ENCODE measurements at regions not wholly inside any gene's neighbourhood (a gene's known extent, or its start where the extent isn't known, plus 50 kb on each side); places are given as distances from the start of the nearest gene placed in this dataset.

DNA sequence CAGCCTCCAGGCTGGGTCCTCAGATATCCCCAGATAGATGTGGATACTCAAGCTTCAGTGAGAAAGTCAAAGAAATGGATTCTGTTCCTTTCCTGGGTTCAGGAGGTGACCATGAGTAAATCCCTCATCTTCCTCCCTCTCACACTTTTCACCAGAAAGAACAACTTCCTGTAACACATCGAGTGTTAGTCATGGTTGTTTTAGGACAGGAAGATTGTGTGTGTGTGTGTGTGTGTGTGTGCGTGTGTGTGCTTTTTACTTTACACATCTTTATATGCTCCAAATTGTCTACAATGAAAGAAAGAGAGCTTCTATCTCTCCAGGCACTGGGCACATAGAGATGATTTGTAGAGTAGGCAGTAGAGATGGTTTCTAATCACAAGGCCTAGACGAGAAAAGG, 139.9 kb downstream of the TBXT start:
- TF ChIP-seq, protein P1, sequence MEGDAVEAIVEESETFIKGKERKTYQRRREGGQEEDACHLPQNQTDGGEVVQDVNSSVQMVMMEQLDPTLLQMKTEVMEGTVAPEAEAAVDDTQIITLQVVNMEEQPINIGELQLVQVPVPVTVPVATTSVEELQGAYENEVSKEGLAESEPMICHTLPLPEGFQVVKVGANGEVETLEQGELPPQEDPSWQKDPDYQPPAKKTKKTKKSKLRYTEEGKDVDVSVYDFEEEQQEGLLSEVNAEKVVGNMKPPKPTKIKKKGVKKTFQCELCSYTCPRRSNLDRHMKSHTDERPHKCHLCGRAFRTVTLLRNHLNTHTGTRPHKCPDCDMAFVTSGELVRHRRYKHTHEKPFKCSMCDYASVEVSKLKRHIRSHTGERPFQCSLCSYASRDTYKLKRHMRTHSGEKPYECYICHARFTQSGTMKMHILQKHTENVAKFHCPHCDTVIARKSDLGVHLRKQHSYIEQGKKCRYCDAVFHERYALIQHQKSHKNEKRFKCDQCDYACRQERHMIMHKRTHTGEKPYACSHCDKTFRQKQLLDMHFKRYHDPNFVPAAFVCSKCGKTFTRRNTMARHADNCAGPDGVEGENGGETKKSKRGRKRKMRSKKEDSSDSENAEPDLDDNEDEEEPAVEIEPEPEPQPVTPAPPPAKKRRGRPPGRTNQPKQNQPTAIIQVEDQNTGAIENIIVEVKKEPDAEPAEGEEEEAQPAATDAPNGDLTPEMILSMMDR (IDR thresholded peaks at IDR 0.05; ENCODE audit: insufficient read depth, low read depth, low read length), result no peak
- no peak for DNase-seq (ENCODE audit: low read depth)

DNA sequence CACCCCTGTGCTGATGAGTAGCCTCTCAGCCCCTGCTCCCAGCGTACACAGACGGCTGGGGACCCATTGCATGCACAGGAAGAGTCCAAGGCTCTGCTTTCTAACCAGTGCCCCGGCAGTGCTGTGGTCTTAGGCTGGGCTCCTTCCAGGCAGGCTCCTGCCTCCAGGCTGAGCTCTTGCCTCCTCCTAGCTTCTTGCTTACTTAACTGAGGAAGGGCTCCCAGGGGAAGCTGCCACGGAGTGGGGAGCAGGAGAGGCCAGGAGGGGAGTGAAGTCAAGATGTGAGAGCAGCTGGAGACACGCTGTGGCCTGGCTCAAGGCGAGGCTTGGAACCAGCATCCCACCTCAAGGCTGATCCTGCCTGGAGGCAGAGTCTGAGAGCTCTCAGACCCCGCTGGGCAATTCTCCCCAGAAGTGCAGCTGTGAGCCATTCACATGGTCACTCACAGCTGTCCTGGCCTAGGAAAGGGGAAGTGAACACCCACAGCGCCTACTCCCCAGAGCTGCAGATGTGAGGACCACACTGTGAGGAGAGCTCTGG, 141.0 kb downstream of the TBXT start:
- DNase-seq (ENCODE audit: low read depth), result no peak
- TF ChIP-seq, protein P1 (IDR thresholded peaks at IDR 0.05; ENCODE audit: insufficient read depth, low read depth, low read length), result no peak
- H3K4me3 ChIP-seq (ENCODE audit: low read depth, low read length), result no peak overlapping the region

More for the DNA sequence above, 139.9 kb downstream of the TBXT start:
- no peak overlapping the region for H3K4me3 ChIP-seq (ENCODE audit: low read depth, low read length)

DNA sequence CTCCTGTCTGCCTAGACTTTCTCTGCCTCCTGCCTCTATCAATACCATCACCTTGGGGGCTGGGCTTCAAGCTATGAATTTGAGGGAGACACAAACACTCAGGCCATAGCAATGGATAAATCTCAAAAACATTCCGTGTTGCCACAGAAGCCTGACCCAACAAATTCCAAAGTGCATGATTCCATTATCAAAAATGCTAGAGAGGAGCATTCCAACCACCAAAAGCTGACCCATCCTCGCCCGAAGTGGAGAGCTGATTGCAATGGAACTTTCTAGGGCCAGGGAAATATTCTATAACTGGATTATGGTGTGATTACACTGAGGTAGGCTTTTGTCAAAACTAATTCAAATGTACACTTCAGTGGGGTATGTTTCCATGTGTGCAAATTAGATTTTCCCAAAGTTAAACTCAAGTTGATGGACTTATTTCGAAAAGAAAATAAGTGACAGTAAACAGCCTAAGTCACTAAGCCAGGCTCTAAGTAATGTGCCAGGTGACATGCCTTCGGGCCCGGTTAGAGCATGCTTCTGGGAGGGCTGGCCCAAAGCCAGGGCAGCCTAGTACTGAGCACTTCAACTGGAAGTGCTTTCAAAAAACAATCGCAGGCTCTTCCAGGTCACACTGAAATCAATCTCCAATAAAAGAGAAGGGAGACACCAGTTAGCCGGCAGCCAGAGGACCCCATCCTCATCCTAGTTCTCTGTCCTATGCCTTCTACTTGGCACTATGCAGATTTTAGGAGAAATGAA, 142.3 kb downstream of the TBXT start:
- no peak overlapping the region for H3K4me3 ChIP-seq (ENCODE audit: low read depth, low read length)
- DNase-seq (ENCODE audit: low read depth), result peak; percentile 46
- TF ChIP-seq, protein P1 (IDR thresholded peaks at IDR 0.05; ENCODE audit: insufficient read depth, low read depth, low read length), result no peak

DNA sequence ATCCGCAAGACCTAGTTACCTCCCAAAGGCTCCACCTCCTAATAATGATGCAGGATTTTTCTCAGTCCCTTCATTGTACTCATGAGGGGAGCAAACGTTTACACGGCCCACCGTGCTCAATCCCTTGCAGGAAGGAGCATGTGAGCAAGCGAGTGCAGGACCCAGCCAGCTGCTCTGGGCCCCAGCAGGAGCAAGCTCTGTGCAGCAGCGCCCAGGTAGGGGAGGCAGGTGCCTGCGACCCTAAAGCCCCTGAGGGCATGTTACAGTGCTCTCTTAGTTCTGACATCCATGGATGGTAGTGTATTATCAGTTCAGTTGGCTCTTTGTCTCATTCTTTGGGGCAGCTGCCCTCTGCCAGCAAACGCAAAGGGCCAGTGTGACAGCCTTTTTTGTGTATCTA, 143.4 kb downstream of the TBXT start:
- no peak overlapping the region for H3K4me3 ChIP-seq (ENCODE audit: low read depth, low read length)
- no peak for DNase-seq (ENCODE audit: low read depth)
- TF ChIP-seq, protein P1 (IDR thresholded peaks at IDR 0.05; ENCODE audit: insufficient read depth, low read depth, low read length), result no peak

DNA sequence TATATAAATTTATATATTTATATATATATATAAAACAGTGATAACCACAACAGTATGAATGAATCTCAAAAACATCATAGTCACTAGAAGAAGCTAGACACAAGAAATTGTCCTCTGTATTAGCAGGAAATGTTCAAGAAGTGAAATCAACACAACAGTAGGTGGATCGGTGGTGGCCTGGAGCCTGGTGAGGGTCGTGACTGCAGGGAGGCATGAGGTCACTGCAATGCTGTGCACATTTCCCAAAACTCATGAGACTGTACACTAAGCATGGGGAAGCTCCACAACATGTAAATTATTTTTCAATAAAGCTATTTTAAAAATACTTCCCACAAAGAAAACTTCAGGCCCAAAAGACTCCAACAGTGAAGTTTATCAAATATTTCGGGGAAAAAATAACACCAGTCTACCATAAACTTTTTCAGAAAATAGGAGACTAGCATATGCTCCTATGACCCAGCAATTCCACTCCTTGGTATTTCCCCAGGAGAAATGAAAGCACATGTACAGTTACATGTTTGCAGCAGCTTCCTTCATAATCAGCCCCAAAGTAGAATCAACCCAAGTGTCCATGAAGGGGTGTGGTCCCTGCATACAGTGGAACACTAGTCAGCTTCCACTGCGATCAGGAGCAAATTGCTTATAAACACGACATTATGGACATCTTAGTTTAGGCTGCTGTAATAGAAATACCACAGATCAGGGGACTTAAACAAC, 144.2 kb downstream of the TBXT start:
- no peak for DNase-seq (ENCODE audit: low read depth)
- no peak overlapping the region for H3K4me3 ChIP-seq (ENCODE audit: low read depth, low read length)
- TF ChIP-seq, protein P1 (IDR thresholded peaks at IDR 0.05; ENCODE audit: insufficient read depth, low read depth, low read length), result no peak

DNA sequence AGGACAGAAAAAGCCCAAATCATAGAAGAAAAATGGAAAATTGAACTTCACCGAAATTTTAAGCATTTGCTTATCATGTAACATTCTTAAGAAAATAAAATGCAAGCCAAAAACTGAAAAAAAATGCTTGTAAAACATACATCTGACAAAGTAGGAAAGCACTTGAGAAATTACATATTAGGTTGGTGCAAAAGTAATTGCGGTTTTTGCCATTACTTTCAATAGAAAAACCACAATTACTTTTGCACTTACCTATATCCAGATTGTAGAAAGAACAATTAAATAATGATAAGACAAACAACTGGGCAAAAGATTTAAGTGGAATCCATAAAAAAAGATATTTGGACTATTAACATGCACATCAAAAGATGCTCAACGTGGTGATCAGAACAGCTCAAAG, 146.2 kb downstream of the TBXT start:
- DNase-seq (ENCODE audit: low read depth), result no peak
- TF ChIP-seq, protein P1 (IDR thresholded peaks at IDR 0.05; ENCODE audit: insufficient read depth, low read depth, low read length), result no peak
- H3K4me3 ChIP-seq (ENCODE audit: low read depth, low read length), result no peak overlapping the region

Data from fibroblast of villous mesenchyme (primary cell).